Activated naive CD8-positive, alpha-beta T cell treated with anti-CD3 and anti-CD28 coated beads, Interleukin-2, amount 10 ng/mL, durations not matched to agents 7 days and 5 days (primary cell): ENCODE measurements at regions not wholly inside any gene's neighbourhood (a gene's known extent, or its start where the extent isn't known, plus 50 kb on each side); places are given as distances from the start of the nearest gene placed in this dataset.
A peak's percentile ranks its signal among the peaks of the same experiment; 100 is the strongest.

ENCODE experiments used
- ATAC-seq: fragments of 150-1000 bp; cut with Tn5 transposase; one replicate; pipeline ENCODE4 v1.10.0; 2021; ENCODE audit warnings: low read depth, moderate library complexity
- POLR2A ChIA-PET: fragments of 350-600 bp; sonication (Branson Sonifier 250); formaldehyde crosslinking; loops from one replicate; lab custom pipeline; 2021; ENCODE audit warnings: antibody characterized with exemption; lab: Charles Lee
- DNase-seq: peaks from one replicate; pipeline ENCODE4 v3.0.0; 2021
- H3K27ac Mint-ChIP-seq: one replicate; pipeline ENCODE4 v1.8.0; 2022; ENCODE audit warnings: mild to moderate bottlenecking, mixed read lengths
- H3K27me3 Mint-ChIP-seq: one replicate; pipeline ENCODE4 v1.8.0; 2022; ENCODE audit warnings: mild to moderate bottlenecking, moderate library complexity, mixed read lengths
- H3K36me3 Mint-ChIP-seq: one replicate; pipeline ENCODE4 v1.8.0; 2021; ENCODE audit warnings: mild to moderate bottlenecking, mixed read lengths
- H3K4me1 Mint-ChIP-seq: one replicate; pipeline ENCODE4 v1.8.0; 2021; ENCODE audit warnings: mixed read lengths
- H3K4me3 Mint-ChIP-seq: one replicate; pipeline ENCODE4 v1.8.0; 2022; ENCODE audit warnings: mild to moderate bottlenecking, moderate library complexity, mixed read lengths
- H3K9me3 Mint-ChIP-seq: one replicate; pipeline ENCODE4 v1.8.0; 2021; ENCODE audit warnings: mixed read lengths

DNA sequence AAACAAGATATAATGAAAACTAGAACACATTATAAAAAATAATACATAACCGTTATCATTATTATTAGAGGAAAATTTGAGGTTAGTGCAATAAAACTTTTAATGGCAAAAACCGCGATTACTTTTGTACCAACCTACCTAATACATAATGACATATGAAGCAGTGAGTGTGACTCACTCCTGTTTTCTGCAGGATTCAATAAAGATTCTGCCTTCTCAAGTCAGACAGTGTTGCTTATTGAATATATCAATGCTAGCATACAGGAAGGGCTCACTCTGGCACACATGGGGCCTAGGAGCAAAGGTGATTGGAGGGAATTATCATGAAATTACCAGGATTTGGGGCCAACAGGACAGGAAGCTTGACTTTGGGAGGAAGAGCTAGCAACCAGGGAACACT is 230.8 kb upstream of the CEP162 start:
- POLR2A ChIA-PET, result no interaction called here
- no peak for ATAC-seq
- no peaks in the 10 kb centered on the region for H3K9me3 Mint-ChIP-seq
- no peak for DNase-seq
- no peaks in the 10 kb centered on the region for H3K4me1 Mint-ChIP-seq
- H3K4me3 Mint-ChIP-seq, result no peak overlapping the region
- H3K27ac Mint-ChIP-seq, result no peak overlapping the region
- no peaks in the 10 kb centered on the region for H3K36me3 Mint-ChIP-seq
- H3K27me3 Mint-ChIP-seq, result no peaks in the 10 kb centered on the region

DNA sequence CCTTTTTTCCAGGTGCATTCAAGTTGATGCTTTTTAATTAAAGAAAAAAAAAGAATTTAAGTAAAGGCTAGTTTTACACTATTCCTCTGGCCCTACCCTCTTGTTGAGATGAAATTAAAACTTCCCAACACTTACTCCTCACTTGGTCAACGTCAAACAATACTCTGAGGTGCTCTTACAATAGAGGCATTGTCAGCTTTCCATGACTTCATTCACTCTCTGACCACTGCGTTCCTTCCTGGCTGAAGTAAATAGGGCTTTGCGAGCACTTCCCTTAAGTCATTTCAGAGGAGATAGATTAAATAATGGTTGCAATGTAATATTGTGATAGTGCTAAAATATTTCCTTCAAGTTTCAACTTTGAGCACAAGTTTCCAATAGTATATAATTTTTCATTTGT is 229.8 kb upstream of the CEP162 start:
- H3K9me3 Mint-ChIP-seq, result no peaks in the 10 kb centered on the region
- DNase-seq, result no peak
- no peaks in the 10 kb centered on the region for H3K4me1 Mint-ChIP-seq
- no peaks in the 10 kb centered on the region for H3K36me3 Mint-ChIP-seq
- no peak for ATAC-seq
- POLR2A ChIA-PET, result no interaction called here
- H3K4me3 Mint-ChIP-seq, result no peak overlapping the region
- H3K27ac Mint-ChIP-seq, result no peak overlapping the region
- no peaks in the 10 kb centered on the region for H3K27me3 Mint-ChIP-seq

DNA sequence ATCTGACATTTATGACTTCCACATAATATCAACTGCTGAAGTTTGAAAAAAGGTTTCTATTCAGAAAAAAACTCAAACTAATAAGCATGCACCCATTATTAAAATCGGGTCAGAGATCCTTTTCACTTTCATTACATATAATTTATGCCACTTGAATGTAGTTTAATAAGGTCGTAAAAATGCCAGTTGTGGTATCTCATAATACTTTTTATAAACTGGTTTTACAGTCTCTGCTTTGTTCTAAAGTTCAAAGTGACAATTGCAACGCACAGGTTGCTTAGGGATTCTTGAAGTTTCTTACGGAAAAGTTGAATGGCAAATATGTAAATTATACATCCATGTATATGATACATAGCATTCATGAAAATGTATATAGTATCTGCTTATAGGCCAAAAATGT is 229.4 kb upstream of the CEP162 start:
- no peaks in the 10 kb centered on the region for H3K36me3 Mint-ChIP-seq
- no peaks in the 10 kb centered on the region for H3K4me1 Mint-ChIP-seq
- POLR2A ChIA-PET, result no interaction called here
- no peak overlapping the region for H3K4me3 Mint-ChIP-seq
- no peaks in the 10 kb centered on the region for H3K9me3 Mint-ChIP-seq
- DNase-seq (no peak), ATAC-seq (no peak)
- no peak overlapping the region for H3K27ac Mint-ChIP-seq
- no peaks in the 10 kb centered on the region for H3K27me3 Mint-ChIP-seq

DNA sequence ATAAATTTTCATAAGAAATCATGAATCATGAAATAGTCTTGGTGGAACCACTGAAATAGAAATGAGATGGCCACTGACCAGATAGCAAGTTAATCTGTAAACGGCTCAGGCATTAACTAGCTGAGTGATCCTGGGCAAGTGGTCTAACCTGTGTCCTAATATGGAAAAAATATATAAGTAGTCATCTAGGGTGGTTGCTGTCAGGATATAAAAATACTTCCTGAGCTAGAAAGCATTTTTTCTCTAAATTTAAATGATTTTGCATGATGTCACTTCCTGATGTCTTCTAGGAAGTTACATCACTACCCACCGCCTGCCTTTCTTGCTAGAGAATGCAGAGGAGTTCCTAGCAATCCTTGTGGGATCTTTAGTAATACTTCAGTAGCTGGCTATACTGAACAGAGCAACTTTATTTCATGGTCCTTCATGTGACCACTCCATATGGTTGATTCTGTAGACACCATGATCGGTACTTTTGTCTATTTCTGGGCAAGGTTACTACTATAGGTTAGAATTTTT is 228.1 kb upstream of the CEP162 start:
- DNase-seq, result no peak
- Mint-ChIP-seq H3K9me3 (no peaks in the 10 kb centered on the region), H3K27ac (no peak overlapping the region), H3K36me3 (no peaks in the 10 kb centered on the region), H3K4me3 (no peak overlapping the region), H3K4me1 (no peaks in the 10 kb centered on the region), H3K27me3 (no peaks in the 10 kb centered on the region)
- POLR2A ChIA-PET, result no interaction called here
- ATAC-seq, result no peak

GRCh38 chr6:84453499-84453898 is 226.1 kb upstream of the CEP162 start:
- Mint-ChIP-seq H3K36me3 (no peaks in the 10 kb centered on the region), H3K4me3 (no peak overlapping the region), H3K27me3 (no peaks in the 10 kb centered on the region), H3K27ac (no peak overlapping the region), H3K9me3 (no peaks in the 10 kb centered on the region), H3K4me1 (no peaks in the 10 kb centered on the region)
- ATAC-seq (no peak), DNase-seq (no peak)
- POLR2A ChIA-PET, result no interaction called here

DNA sequence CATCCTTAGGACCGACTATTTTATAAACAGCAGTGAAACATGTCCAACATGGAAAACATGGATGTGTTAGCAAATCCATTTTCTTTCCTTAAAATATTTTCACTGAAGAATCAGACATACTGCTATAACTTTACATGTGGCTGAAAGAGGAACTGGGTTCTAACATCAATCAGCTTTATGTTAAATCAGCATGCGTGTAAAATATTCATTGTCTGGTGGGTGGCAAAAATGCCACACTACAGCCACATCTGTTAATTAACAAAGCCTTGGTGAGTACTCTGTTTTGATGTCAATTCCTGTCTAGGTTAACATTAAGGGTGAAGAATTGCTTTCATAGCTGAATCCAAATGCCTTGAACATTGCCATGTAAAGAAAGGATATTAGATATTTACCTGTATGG is 222.6 kb upstream of the CEP162 start:
- DNase-seq (no peak), ATAC-seq (no peak)
- POLR2A ChIA-PET, result no interaction called here
- Mint-ChIP-seq H3K36me3 (no peaks in the 10 kb centered on the region), H3K27ac (no peak overlapping the region), H3K9me3 (no peaks in the 10 kb centered on the region), H3K4me3 (no peak overlapping the region), H3K4me1 (no peaks in the 10 kb centered on the region), H3K27me3 (no peaks in the 10 kb centered on the region)

- Mint-ChIP-seq H3K27ac (no peak overlapping the region), H3K4me3 (no peak overlapping the region), H3K9me3 (no peaks in the 10 kb centered on the region), H3K27me3 (no peaks in the 10 kb centered on the region), H3K4me1 (no peaks in the 10 kb centered on the region), H3K36me3 (no peaks in the 10 kb centered on the region)
- DNase-seq (no peak), ATAC-seq (no peak)
- POLR2A ChIA-PET, result no interaction called here
Observed at GRCh38 chr6:84449220-84449619, 221.8 kb upstream of the CEP162 start.

- H3K36me3 Mint-ChIP-seq, result no peaks in the 10 kb centered on the region
- H3K4me1 Mint-ChIP-seq, result no peaks in the 10 kb centered on the region
- no peak for ATAC-seq
- no peaks in the 10 kb centered on the region for H3K9me3 Mint-ChIP-seq
- H3K27me3 Mint-ChIP-seq, result no peaks in the 10 kb centered on the region
- POLR2A ChIA-PET, result no interaction called here
- H3K4me3 Mint-ChIP-seq, result no peak overlapping the region
- H3K27ac Mint-ChIP-seq, result no peak overlapping the region
- DNase-seq, result no peak
Observed at GRCh38 chr6:84448331-84448730, 220.9 kb upstream of the CEP162 start.

DNA sequence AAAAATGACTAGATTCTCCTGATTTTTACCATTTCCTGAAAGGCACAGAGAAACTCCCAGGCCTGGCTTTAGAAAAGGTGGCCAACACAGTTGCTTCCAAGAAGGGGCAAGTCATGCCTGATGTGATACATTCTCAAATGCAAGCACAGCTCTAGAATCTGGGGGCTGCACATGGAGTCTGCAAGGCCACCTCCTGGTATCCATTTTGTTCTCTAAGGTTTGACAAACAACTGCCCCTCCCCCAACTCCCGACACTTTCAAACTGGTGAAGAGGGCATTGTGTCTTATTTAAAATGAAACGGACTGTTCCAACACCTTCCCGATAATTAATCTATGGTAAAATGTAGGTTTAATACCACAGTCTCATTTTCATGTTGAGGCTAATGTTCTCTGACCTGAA is 220.2 kb upstream of the CEP162 start:
- POLR2A ChIA-PET, result no interaction called here
- H3K27ac Mint-ChIP-seq, result no peak overlapping the region
- no peaks in the 10 kb centered on the region for H3K36me3 Mint-ChIP-seq
- ATAC-seq, result no peak
- DNase-seq, result no peak
- H3K27me3 Mint-ChIP-seq, result peaks cover 2% of the 10 kb centered on the region
- no peak overlapping the region for H3K4me3 Mint-ChIP-seq
- H3K9me3 Mint-ChIP-seq, result no peaks in the 10 kb centered on the region
- no peaks in the 10 kb centered on the region for H3K4me1 Mint-ChIP-seq

- H3K4me1 Mint-ChIP-seq, result no peaks in the 10 kb centered on the region
- POLR2A ChIA-PET, result no interaction called here
- H3K36me3 Mint-ChIP-seq, result no peaks in the 10 kb centered on the region
- peaks cover 2% of the 10 kb centered on the region for H3K27me3 Mint-ChIP-seq
- H3K27ac Mint-ChIP-seq, result no peak overlapping the region
- DNase-seq (no peak), ATAC-seq (no peak)
- H3K9me3 Mint-ChIP-seq, result no peaks in the 10 kb centered on the region
- no peak overlapping the region for H3K4me3 Mint-ChIP-seq
Observed at GRCh38 chr6:84445068-84445467, 217.6 kb upstream of the CEP162 start.

DNA sequence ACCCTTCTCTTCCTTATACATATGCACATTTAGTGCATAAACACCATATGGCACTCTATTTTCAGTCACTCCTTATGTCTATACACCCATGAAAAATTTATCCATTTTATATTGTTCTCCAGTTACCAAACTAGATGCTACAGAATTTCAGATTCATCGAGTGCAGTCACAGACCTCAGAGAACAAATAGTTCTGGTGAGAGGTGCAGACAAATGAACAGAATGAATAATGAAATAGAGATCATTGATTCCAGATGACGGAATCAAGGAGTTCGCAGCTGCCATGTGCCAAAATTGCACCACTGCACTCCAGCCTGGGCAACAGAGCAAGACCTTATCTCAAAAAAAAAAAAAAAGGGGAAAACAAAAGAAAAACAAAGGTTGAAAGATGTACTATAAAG is 214.8 kb upstream of the CEP162 start:
- POLR2A ChIA-PET, result no interaction called here
- no peak for ATAC-seq
- peaks cover 2% of the 10 kb centered on the region for H3K27me3 Mint-ChIP-seq
- H3K27ac Mint-ChIP-seq, result no peak overlapping the region
- no peaks in the 10 kb centered on the region for H3K36me3 Mint-ChIP-seq
- H3K4me3 Mint-ChIP-seq, result no peak overlapping the region
- H3K9me3 Mint-ChIP-seq, result no peaks in the 10 kb centered on the region
- no peak for DNase-seq
- H3K4me1 Mint-ChIP-seq, result no peaks in the 10 kb centered on the region

GRCh38 chr6:84441456-84441855 is 214.0 kb upstream of the CEP162 start:
- Mint-ChIP-seq H3K27me3 (peaks cover 2% of the 10 kb centered on the region), H3K4me1 (no peaks in the 10 kb centered on the region), H3K4me3 (no peak overlapping the region), H3K27ac (no peak overlapping the region), H3K9me3 (no peaks in the 10 kb centered on the region), H3K36me3 (no peaks in the 10 kb centered on the region)
- no peak for ATAC-seq
- DNase-seq, result no peak
- POLR2A ChIA-PET, result no interaction called here

GRCh38 chr6:84434550-84434949 is 207.1 kb upstream of the CEP162 start:
- POLR2A ChIA-PET, result no interaction called here
- no peaks in the 10 kb centered on the region for H3K27me3 Mint-ChIP-seq
- ATAC-seq, result no peak
- H3K4me3 Mint-ChIP-seq, result no peak overlapping the region
- no peak for DNase-seq
- no peaks in the 10 kb centered on the region for H3K36me3 Mint-ChIP-seq
- no peaks in the 10 kb centered on the region for H3K4me1 Mint-ChIP-seq
- no peak overlapping the region for H3K27ac Mint-ChIP-seq
- H3K9me3 Mint-ChIP-seq, result no peaks in the 10 kb centered on the region

GRCh38 chr6:84432619-84433018 is 205.2 kb upstream of the CEP162 start:
- POLR2A ChIA-PET, result no interaction called here
- Mint-ChIP-seq H3K4me1 (no peaks in the 10 kb centered on the region), H3K36me3 (no peaks in the 10 kb centered on the region), H3K4me3 (no peak overlapping the region), H3K27ac (no peak overlapping the region), H3K9me3 (no peaks in the 10 kb centered on the region), H3K27me3 (peaks cover 3% of the 10 kb centered on the region)
- no peak for DNase-seq
- ATAC-seq, result no peak

DNA sequence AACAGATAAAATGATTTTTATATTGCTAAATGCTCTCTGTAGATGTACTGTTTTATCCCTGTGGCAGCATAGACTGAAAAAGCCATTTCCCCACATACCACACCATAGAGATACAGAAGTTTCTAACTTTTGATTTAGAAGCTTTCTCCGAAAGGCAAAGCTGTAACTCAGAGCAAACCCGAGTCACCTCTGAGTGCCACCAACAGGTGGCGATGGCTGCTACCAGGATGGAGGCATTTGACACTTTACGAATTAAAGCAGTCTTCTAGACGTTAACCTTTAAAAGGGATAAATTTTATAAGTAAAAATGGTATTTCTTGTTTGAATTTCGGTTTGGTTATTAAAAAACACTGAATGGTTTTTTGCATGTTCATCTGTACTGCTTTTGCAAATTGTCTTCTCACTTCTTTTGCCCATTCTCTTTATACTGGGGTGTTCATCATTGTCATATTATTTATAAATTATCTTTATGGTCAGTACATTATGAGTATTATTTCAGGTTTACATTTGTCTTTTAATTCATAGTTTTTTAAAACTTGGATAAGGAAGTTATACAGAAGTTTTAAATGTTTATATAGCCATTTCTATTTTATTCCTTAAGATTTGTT is 201.0 kb upstream of the CEP162 start:
- ATAC-seq (no peak), DNase-seq (peak; percentile 31)
- Mint-ChIP-seq H3K27me3 (peaks cover 5% of the 10 kb centered on the region), H3K36me3 (no peaks in the 10 kb centered on the region), H3K4me1 (no peaks in the 10 kb centered on the region), H3K4me3 (no peak overlapping the region), H3K9me3 (no peaks in the 10 kb centered on the region), H3K27ac (no peak overlapping the region)
- POLR2A ChIA-PET, result no interaction called here
